ENCODE measurements at regions not wholly inside any gene's neighbourhood (a gene's known extent, or its start where the extent isn't known, plus 50 kb on each side); places are given as distances from the start of the nearest gene placed in this dataset.

- H3K4me1 ChIP-seq, result peaks cover 0 to 4% (median 0%) of the 10 kb centered on the region in 12 donors
- H3K27me3 ChIP-seq, result peaks cover 0 to 11% (median 0%) of the 10 kb centered on the region in 9 donors
- H3K4me3 ChIP-seq, result no peak overlapping the region
- no peak for DNase-seq
- no peak for ATAC-seq
- intact Hi-C loops (cut with DNase I), result no loop called here
- no peaks in the 10 kb centered on the region for H3K9me3 ChIP-seq
- no peak overlapping the region for H3K27ac ChIP-seq
- 80 to 86% (median 84%) methylated on average over 20 to 25 of the region's 25 CpGs for WGBS, 4 donors
- H3K36me3 ChIP-seq, result no peaks in the 10 kb centered on the region
- TF ChIP-seq CTCF (IDR thresholded peaks at IDR 0.05), result no peak
- TF ChIP-seq POLR2A (IDR thresholded peaks at IDR 0.05), result no peak
Observed at GRCh38 chr2:11102956-11103860, 52.1 kb upstream of the SLC66A3 start.

GRCh38 chr2:11103984-11104793 lies 51.1 kb upstream of the SLC66A3 start:
- Histone ChIP-seq H3K4me3 (no peak overlapping the region), H3K27ac (no peak overlapping the region), H3K36me3 (no peaks in the 10 kb centered on the region), H3K4me1 (peaks cover 0 to 4% (median 0%) of the 10 kb centered on the region in 12 donors), H3K27me3 (peaks cover 0 to 10% (median 0%) of the 10 kb centered on the region in 9 donors), H3K9me3 (no peaks in the 10 kb centered on the region)
- DNase-seq, result no peak
- intact Hi-C loops (cut with DNase I), result no loop called here
- WGBS, 4 donors, result 82 to 88% (median 85%) methylated on average over 18 of the region's 18 CpGs
- TF ChIP-seq POLR2A (IDR thresholded peaks at IDR 0.05), result no peak
- TF ChIP-seq CTCF (IDR thresholded peaks at IDR 0.05), result no peak
- ATAC-seq, result no peak

DNA sequence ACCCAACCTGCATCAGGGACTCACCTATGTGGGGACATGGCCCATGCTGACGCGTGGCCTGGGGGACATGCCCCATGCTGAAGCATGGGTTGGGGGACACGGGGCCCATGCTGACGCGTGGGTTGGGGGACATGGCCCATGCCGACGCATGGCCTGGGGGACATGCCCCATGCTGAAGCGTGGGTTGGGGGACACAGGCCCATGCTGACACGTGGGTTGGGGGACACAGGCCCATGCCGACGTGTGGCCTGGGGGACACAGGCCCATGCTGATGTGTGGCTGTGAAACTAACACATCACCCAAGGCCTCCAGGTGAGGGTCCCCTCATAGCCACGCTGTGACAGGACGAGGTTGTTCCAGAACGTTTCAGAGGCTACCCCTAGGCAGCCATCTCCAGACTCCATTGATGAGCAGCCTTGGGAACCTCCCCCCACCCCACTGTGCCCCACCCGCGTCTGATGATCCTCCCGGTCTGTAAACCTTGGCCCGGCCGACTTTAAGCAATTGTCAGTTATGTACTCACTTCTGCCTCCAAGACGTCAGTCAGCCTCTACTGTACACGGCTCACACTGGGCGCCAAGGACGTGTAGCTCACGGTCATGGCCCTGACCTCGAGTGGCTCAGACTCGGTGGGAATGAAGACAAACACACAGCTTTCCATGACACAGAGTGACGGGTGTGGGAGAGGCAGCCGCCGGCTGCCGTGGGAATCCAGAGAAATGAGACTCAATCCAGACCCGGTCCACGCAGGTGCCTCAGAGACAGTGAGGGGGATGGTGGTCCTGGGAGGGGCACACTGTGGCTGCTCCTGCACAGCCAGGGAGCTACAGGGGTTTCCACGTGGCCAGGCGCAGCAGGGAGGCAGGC lies 50.2 kb upstream of the SLC66A3 start:
- Histone ChIP-seq H3K9me3 (no peaks in the 10 kb centered on the region), H3K36me3 (no peaks in the 10 kb centered on the region), H3K4me1 (peaks cover 0 to 4% (median 0%) of the 10 kb centered on the region in 12 donors), H3K27ac (no peak overlapping the region), H3K27me3 (peaks cover 0 to 7% (median 0%) of the 10 kb centered on the region in 9 donors), H3K4me3 (no peak overlapping the region)
- DNase-seq (no peak), ATAC-seq (peak in 2 of 4 donors; percentile 9 to 41)
- TF ChIP-seq POLR2A (IDR thresholded peaks at IDR 0.05) (no peak), CTCF (IDR thresholded peaks at IDR 0.05) (no peak)
- 87 to 92% (median 88%) methylated on average over 34 of the region's 34 CpGs for WGBS, 4 donors
- intact Hi-C loops (cut with DNase I), result no loop called here

Data from heart left ventricle (tissue), 16 donors.